CD8-positive, alpha-beta memory T cell (primary cell): ENCODE measurements at regions not wholly inside any gene's neighbourhood (a gene's known extent, or its start where the extent isn't known, plus 50 kb on each side); places are given as distances from the start of the nearest gene placed in this dataset.

Experiments
- CTCF ChIA-PET: fragments of 350-600 bp; sonication (Branson Sonifier 250); formaldehyde crosslinking; loops from one replicate; lab custom pipeline; 2021; ENCODE audit warnings: antibody characterized with exemption; lab: Charles Lee
- POLR2A ChIA-PET: fragments of 350-600 bp; sonication (Branson Sonifier 250); formaldehyde crosslinking; loops from one replicate; lab custom pipeline; 2021; ENCODE audit warnings: antibody characterized with exemption; lab: Charles Lee
- DNase-seq, 5 donors: peaks; one replicate each; pipeline versions ENCODE4 v3.0.0 to v3.0.0-alpha.2; 2020 to 2022; ENCODE audit warnings: mixed read lengths in 1 of 5
- H3K27ac ChIP-seq: one replicate; pipeline ENCODE4 v1.7.0; 2013; ENCODE audit warnings: low read depth, mild to moderate bottlenecking, low read length, moderate library complexity
- H3K27me3 ChIP-seq: 2 replicates; pipeline ENCODE4 v1.7.0; 2013; ENCODE audit warnings: low read length, mild to moderate bottlenecking; ENCODE audit not compliant: insufficient read depth, poor library complexity, severe bottlenecking
- H3K36me3 ChIP-seq: 2 replicates; pipeline ENCODE4 v1.7.0; 2013; ENCODE audit warnings: mild to moderate bottlenecking, low read length, moderate library complexity; ENCODE audit not compliant: insufficient read depth
- H3K4me1 ChIP-seq: 2 replicates; pipeline ENCODE4 v1.7.0; 2013; ENCODE audit warnings: mild to moderate bottlenecking, low read length, moderate library complexity; ENCODE audit not compliant: insufficient read depth
- H3K4me3 ChIP-seq: 2 replicates; pipeline ENCODE4 v1.7.0; 2013; ENCODE audit warnings: mild to moderate bottlenecking, low read length
- H3K9me3 ChIP-seq: 2 replicates; pipeline ENCODE4 v1.7.0; 2013; ENCODE audit warnings: mild to moderate bottlenecking, low read length
- H3K27ac Mint-ChIP-seq, 8 donors: one replicate each; pipeline ENCODE4 v1.8.0; 2020 to 2021; ENCODE audit warnings: mixed read lengths in 8 of 8, mild to moderate bottlenecking in 6 of 8, inconsistent platforms in 3 of 8, moderate library complexity in 3 of 8
- H3K27me3 Mint-ChIP-seq, 2 donors: one replicate each; pipeline ENCODE4 v1.8.0; 2020 to 2021; ENCODE audit warnings: mixed read lengths in 2 of 2, mild to moderate bottlenecking in 1 of 2, moderate library complexity in 1 of 2
- H3K36me3 Mint-ChIP-seq, 3 donors: one replicate each; pipeline ENCODE4 v1.8.0; 2020 to 2021; ENCODE audit warnings: mixed read lengths in 3 of 3, inconsistent platforms in 1 of 3, mild to moderate bottlenecking in 1 of 3
- H3K4me1 Mint-ChIP-seq, 3 donors: one replicate each; pipeline ENCODE4 v1.8.0; 2020 to 2021; ENCODE audit warnings: mixed read lengths in 3 of 3, inconsistent platforms in 1 of 3, mild to moderate bottlenecking in 1 of 3
- H3K4me3 Mint-ChIP-seq, 7 donors: one replicate each; pipeline ENCODE4 v1.8.0; 2020 to 2021; ENCODE audit warnings: mixed read lengths in 7 of 7, mild to moderate bottlenecking in 6 of 7, moderate library complexity in 4 of 7, inconsistent platforms in 2 of 7
- H3K9me3 Mint-ChIP-seq, 5 donors: one replicate each; pipeline ENCODE4 v1.8.0; 2020 to 2022; ENCODE audit warnings: mixed read lengths in 5 of 5, mild to moderate bottlenecking in 3 of 5, moderate library complexity in 2 of 5, inconsistent platforms in 1 of 5

- Histone ChIP-seq H3K4me1 (no peaks in the 10 kb centered on the region), H3K36me3 (no peaks in the 10 kb centered on the region), H3K9me3 (no peaks in the 10 kb centered on the region), H3K27ac (no peak overlapping the region), H3K27me3 (no peaks in the 10 kb centered on the region), H3K4me3 (no peak overlapping the region)
- ChIA-PET POLR2A (no interaction called here), CTCF (no interaction called here)
- peak overlapping the region in 1 of 8 donors; percentile 40 for H3K27ac Mint-ChIP-seq
- no peak overlapping the region for H3K4me3 Mint-ChIP-seq
- no peaks in the 10 kb centered on the region for H3K36me3 Mint-ChIP-seq
- no peaks in the 10 kb centered on the region for H3K4me1 Mint-ChIP-seq
- no peaks in the 10 kb centered on the region for H3K9me3 Mint-ChIP-seq
- no peaks in the 10 kb centered on the region for H3K27me3 Mint-ChIP-seq
- no peak for DNase-seq
Measured at GRCh38 chr15:70170096-70170699, 72.5 kb upstream of the TLE3 start.

DNA sequence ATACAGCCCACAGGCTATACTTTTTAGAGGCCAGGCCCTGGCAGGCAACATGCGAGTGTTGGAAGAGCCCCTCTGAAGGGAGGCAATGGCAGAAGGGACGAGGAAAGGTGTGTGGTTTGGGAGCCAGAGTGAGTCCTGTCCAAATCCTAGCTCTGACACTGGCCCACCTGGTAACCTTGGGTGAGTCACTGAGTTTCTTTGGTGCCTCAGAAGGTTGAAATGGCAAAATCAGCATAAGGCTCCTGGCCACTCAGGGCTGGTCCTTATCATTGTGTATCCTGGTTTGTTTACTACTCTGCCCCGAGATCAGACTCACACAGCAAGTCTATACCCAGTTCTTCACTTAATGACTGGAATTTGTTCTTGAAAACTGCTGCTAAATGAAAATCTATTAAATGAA, 71.4 kb upstream of the TLE3 start:
- ChIA-PET CTCF (no interaction called here), POLR2A (no interaction called here)
- no peaks in the 10 kb centered on the region for H3K36me3 ChIP-seq
- H3K27ac ChIP-seq, result no peak overlapping the region
- H3K4me3 ChIP-seq, result no peak overlapping the region
- no peaks in the 10 kb centered on the region for H3K9me3 ChIP-seq
- H3K36me3 Mint-ChIP-seq, result no peaks in the 10 kb centered on the region
- no peaks in the 10 kb centered on the region for H3K4me1 ChIP-seq
- no peaks in the 10 kb centered on the region for H3K27me3 ChIP-seq
- H3K4me3 Mint-ChIP-seq, result no peak overlapping the region
- no peak overlapping the region for H3K27ac Mint-ChIP-seq
- H3K27me3 Mint-ChIP-seq, result no peaks in the 10 kb centered on the region
- no peaks in the 10 kb centered on the region for H3K9me3 Mint-ChIP-seq
- no peak for DNase-seq
- no peaks in the 10 kb centered on the region for H3K4me1 Mint-ChIP-seq

DNA sequence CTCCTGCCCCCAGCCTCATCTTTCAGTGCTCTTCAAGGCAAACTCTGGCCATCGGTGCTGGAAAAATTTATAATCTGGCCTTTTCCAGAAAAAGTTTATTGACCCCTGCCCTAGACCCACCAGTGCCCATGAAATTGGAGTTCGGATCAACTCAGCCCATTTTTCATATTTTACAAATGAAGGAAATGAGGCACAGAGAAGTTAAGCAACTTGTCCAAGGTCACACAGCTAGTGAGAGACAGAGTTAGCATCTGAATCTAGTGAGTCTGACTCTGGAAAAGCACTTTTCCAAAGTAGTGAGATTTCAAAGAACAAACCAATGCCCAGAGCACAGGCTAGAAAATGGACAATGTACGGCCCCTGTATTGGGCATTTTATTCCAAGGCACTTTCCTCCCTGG, 69.4 kb upstream of the TLE3 start:
- Mint-ChIP-seq H3K4me1 (no peaks in the 10 kb centered on the region), H3K9me3 (no peaks in the 10 kb centered on the region), H3K27me3 (no peaks in the 10 kb centered on the region), H3K27ac (no peak overlapping the region), H3K36me3 (no peaks in the 10 kb centered on the region), H3K4me3 (no peak overlapping the region)
- H3K27ac ChIP-seq, result no peak overlapping the region
- CTCF ChIA-PET, result no interaction called here
- H3K4me1 ChIP-seq, result no peaks in the 10 kb centered on the region
- H3K27me3 ChIP-seq, result no peaks in the 10 kb centered on the region
- H3K4me3 ChIP-seq, result no peak overlapping the region
- no peaks in the 10 kb centered on the region for H3K9me3 ChIP-seq
- POLR2A ChIA-PET, result no interaction called here
- no peak for DNase-seq
- H3K36me3 ChIP-seq, result no peaks in the 10 kb centered on the region

DNA sequence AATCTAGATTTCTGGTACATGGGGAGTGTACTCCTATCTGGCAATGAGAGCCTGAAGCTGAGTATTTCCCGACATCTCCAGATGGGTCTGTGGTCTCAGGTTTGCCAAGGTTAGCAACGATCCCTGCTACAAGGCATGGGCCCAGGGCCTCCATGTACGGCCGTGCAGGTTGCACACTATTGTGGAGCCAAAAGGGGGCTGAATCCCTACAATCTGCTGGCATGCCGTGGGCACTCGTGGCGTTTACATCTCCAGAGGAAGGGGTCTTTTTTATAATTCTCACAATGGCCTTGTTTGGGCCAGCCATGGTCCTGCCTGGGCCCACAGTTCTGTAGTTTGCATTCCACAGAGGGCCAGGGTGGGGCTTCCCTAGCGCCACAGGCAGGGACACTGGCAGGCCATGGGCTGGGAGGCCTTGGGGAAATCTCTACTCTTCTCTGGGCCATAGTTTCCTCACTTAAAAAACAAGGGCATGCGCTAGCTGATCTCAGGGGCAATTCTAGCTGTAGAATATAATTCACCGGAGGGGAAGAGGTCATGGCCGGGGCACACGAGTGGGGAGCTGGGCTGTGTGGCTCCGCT, 68.9 kb upstream of the TLE3 start:
- Mint-ChIP-seq H3K27me3 (no peaks in the 10 kb centered on the region), H3K36me3 (no peaks in the 10 kb centered on the region), H3K9me3 (no peaks in the 10 kb centered on the region), H3K27ac (no peak overlapping the region), H3K4me1 (no peaks in the 10 kb centered on the region), H3K4me3 (no peak overlapping the region)
- CTCF ChIA-PET, result no interaction called here
- Histone ChIP-seq H3K4me3 (no peak overlapping the region), H3K36me3 (no peaks in the 10 kb centered on the region), H3K27ac (no peak overlapping the region), H3K9me3 (no peaks in the 10 kb centered on the region), H3K4me1 (no peaks in the 10 kb centered on the region), H3K27me3 (no peaks in the 10 kb centered on the region)
- POLR2A ChIA-PET, result no interaction called here
- no peak for DNase-seq

GRCh38 chr15:70165716-70166284, 68.1 kb upstream of the TLE3 start:
- Histone ChIP-seq H3K4me3 (no peak overlapping the region), H3K27me3 (no peaks in the 10 kb centered on the region), H3K4me1 (no peaks in the 10 kb centered on the region), H3K27ac (no peak overlapping the region), H3K36me3 (no peaks in the 10 kb centered on the region), H3K9me3 (no peaks in the 10 kb centered on the region)
- H3K9me3 Mint-ChIP-seq, result no peaks in the 10 kb centered on the region
- CTCF ChIA-PET, result interaction anchor here (1.4 kb wide), 1 partner anchor 687 kb away, joined by 3 read pairs; no protein-coding TSS in a partner anchor
- POLR2A ChIA-PET, result no interaction called here
- DNase-seq, result no peak
- H3K36me3 Mint-ChIP-seq, result no peaks in the 10 kb centered on the region
- H3K27ac Mint-ChIP-seq, result no peak overlapping the region
- H3K4me1 Mint-ChIP-seq, result no peaks in the 10 kb centered on the region
- no peak overlapping the region for H3K4me3 Mint-ChIP-seq
- H3K27me3 Mint-ChIP-seq, result no peaks in the 10 kb centered on the region

GRCh38 chr15:70164910-70165715, 67.4 kb upstream of the TLE3 start:
- DNase-seq, result no peak
- H3K27me3 Mint-ChIP-seq, result peaks cover under 1% of the 10 kb centered on the region in 2 donors
- no peaks in the 10 kb centered on the region for H3K4me1 Mint-ChIP-seq
- no peaks in the 10 kb centered on the region for H3K36me3 Mint-ChIP-seq
- H3K9me3 ChIP-seq, result no peaks in the 10 kb centered on the region
- H3K4me3 ChIP-seq, result no peak overlapping the region
- H3K4me1 ChIP-seq, result no peaks in the 10 kb centered on the region
- H3K27ac ChIP-seq, result no peak overlapping the region
- POLR2A ChIA-PET, result no interaction called here
- H3K27me3 ChIP-seq, result no peaks in the 10 kb centered on the region
- no peak overlapping the region for H3K27ac Mint-ChIP-seq
- no peaks in the 10 kb centered on the region for H3K9me3 Mint-ChIP-seq
- CTCF ChIA-PET, result interaction anchor here (1.4 kb wide), 1 partner anchor 687 kb away, joined by 3 read pairs; no protein-coding TSS in a partner anchor
- no peaks in the 10 kb centered on the region for H3K36me3 ChIP-seq
- H3K4me3 Mint-ChIP-seq, result no peak overlapping the region

DNA sequence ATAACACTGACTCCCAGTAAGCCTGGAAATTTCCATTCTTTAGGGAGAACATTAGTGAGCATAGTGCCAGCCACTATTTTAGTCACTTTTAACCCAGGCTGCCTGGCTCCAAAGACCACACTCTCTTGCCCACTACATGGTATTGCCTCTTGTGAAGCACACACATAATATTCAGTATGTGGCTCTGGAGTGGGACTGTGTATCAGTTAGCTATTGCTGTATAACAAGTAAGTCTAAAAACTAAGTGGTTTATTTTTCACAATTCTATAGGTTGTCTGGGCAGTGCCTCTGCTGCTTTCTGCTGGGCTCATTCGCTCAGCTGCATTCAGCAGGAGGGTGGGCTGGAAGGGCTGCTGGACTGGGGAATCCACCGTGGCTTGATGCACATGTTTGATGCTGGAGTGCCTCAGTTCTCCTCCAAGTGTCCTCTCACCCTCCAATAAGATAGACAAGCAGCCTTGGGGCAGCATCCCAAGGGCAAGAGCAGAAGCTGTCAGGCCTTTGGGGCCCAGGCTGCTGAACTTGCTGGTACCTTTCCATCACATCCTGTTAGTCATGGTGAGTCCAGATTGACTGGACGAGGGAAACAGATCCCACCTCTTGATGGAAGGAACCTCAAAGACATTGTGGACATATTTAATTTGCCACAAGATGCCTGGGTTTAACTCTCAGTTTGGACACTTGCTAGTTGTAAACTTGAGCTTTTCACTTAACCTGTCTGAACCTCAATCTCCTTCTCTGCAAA, 66.6 kb upstream of the TLE3 start:
- no peak overlapping the region for H3K27ac Mint-ChIP-seq
- Histone ChIP-seq H3K36me3 (no peaks in the 10 kb centered on the region), H3K27ac (no peak overlapping the region), H3K9me3 (no peaks in the 10 kb centered on the region), H3K4me1 (no peaks in the 10 kb centered on the region), H3K4me3 (no peak overlapping the region), H3K27me3 (no peaks in the 10 kb centered on the region)
- H3K27me3 Mint-ChIP-seq, result peaks cover 2 to 8% of the 10 kb centered on the region in 2 donors
- H3K9me3 Mint-ChIP-seq, result no peaks in the 10 kb centered on the region
- H3K4me3 Mint-ChIP-seq, result no peak overlapping the region
- POLR2A ChIA-PET, result no interaction called here
- no peaks in the 10 kb centered on the region for H3K36me3 Mint-ChIP-seq
- H3K4me1 Mint-ChIP-seq, result no peaks in the 10 kb centered on the region
- CTCF ChIA-PET, result interaction anchor here (1.4 kb wide), 1 partner anchor 686 kb away, joined by 3 read pairs; no protein-coding TSS in a partner anchor
- no peak for DNase-seq
